ENCODE measurements at regions not wholly inside any gene's neighbourhood (a gene's known extent, or its start where the extent isn't known, plus 50 kb on each side); places are given as distances from the start of the nearest gene placed in this dataset.
"Not testable (repeated sequence)": the region's sequence is repeated elsewhere in the genome, so short reads cannot be mapped to it uniquely, and the experiment has no call there.

GRCh38 chr6:30816296-30816695 is 68.0 kb upstream of the DDR1 start:
- TF ChIP-seq EP300 (IDR thresholded peaks at IDR 0.05); NFE2L2 (conservative IDR thresholded peaks at IDR 0.05; ENCODE audit: low read length); TFCP2L1 (CRISPR knock-in tag; IDR thresholded peaks at IDR 0.05); PHF8 (IDR thresholded peaks at IDR 0.05; ENCODE audit: borderline replicate concordance, low read depth); ELK1 (IDR thresholded peaks at IDR 0.05; ENCODE audit: low read depth, low read length); USF2 (IDR thresholded peaks at IDR 0.05): not testable (repeated sequence)

Measured in A549 (cell line).